Endothelial cell of umbilical vein (primary cell): ENCODE measurements at regions not wholly inside any gene's neighbourhood (a gene's known extent, or its start where the extent isn't known, plus 50 kb on each side); places are given as distances from the start of the nearest gene placed in this dataset.

Experiments
- BruUV-seq: library from RNA; stranded (reverse); fragments of 400-500 nt; replicated peaks from 2 replicates; lab custom pipeline; 2021; lab: Mats Ljungman, UMichigan
- CTCF ChIA-PET: fragments of 300-600, 350-600 bp; sonication (Branson Sonifier 250); formaldehyde crosslinking; loops from one replicate; lab custom pipeline; 2021; ENCODE audit warnings: antibody characterized with exemption, inconsistent platforms; lab: Charles Lee
- POLR2A ChIA-PET: fragments of 300-600, 350-600 bp; sonication (Branson Sonifier 250); formaldehyde crosslinking; loops from one replicate; lab custom pipeline; 2021; ENCODE audit warnings: antibody characterized with exemption, inconsistent platforms; lab: Charles Lee
- DNase-seq: peaks from one replicate; pipeline ENCODE4 v3.0.0-alpha.2; 2011; ENCODE audit warnings: low read depth, low spot score
- FAIRE-seq: peaks from 2 replicates; lab custom pipeline; 2011; peaks lifted over from hg19 to GRCh38; lab: Jason Lieb, UNC
- H2AFZ ChIP-seq: 2 replicates; pipeline ENCODE4 v1.6.0; 2012; ENCODE audit warnings: low read depth, low read length, control low read depth, inconsistent platforms
- H3K27ac ChIP-seq: 2 replicates; pipeline ENCODE4 v1.5.1; 2011; ENCODE audit warnings: low read depth, mild to moderate bottlenecking, control low read depth, low read length, moderate library complexity; ENCODE audit not compliant: insufficient read depth
- H3K27me3 ChIP-seq, 2 experiments: 2 replicates each; pipeline versions ENCODE4 v1.6.0 to v1.6.1; 2011; ENCODE audit warnings: low read length in 2 of 2, mixed read lengths in 1 of 2; ENCODE audit not compliant: control insufficient read depth in 2 of 2, insufficient read depth in 2 of 2
- H3K36me3 ChIP-seq, 2 experiments: 2 replicates in 1 of 2; 3 replicates in 1 of 2; pipeline ENCODE4 v1.5.1; 2011; ENCODE audit warnings: low read length in 2 of 2, mild to moderate bottlenecking in 1 of 2, moderate library complexity in 1 of 2; ENCODE audit not compliant: control insufficient read depth in 2 of 2, insufficient read depth in 2 of 2; ENCODE audit errors: extremely low read depth in 1 of 2
- H3K4me1 ChIP-seq: 3 replicates; pipeline ENCODE4 v1.5.1; 2011; ENCODE audit warnings: mild to moderate bottlenecking, low read length; ENCODE audit not compliant: control insufficient read depth, insufficient read depth; ENCODE audit errors: extremely low read depth
- H3K4me2 ChIP-seq: 2 replicates; pipeline ENCODE4 v1.6.1; 2011; ENCODE audit warnings: low read length, control low read depth, mixed read lengths; ENCODE audit not compliant: insufficient read depth
- H3K4me3 ChIP-seq, 3 experiments: fragments of 200-600 bp in 1 of 3; sonication (generic), shearing (Covaris generic) in 1 of 3; replicated peaks in 1 of 3; 2 replicates each; pipeline ENCODE4 v1.5.1; 2011 to 2016; ENCODE audit warnings: control low read depth in 3 of 3, low read length in 3 of 3, mild to moderate bottlenecking in 2 of 3, inconsistent platforms in 1 of 3, low read depth in 1 of 3, moderate library complexity in 1 of 3; ENCODE audit not compliant: insufficient read depth in 1 of 3
- H3K79me2 ChIP-seq: 2 replicates; pipeline ENCODE4 v1.6.0; 2012; ENCODE audit warnings: low read length, inconsistent platforms; ENCODE audit not compliant: control insufficient read depth, insufficient read depth
- H3K9ac ChIP-seq: replicated peaks from 2 replicates; pipeline ENCODE3; 2011; ENCODE audit warnings: low read length, control low read depth; ENCODE audit not compliant: insufficient read depth; ENCODE audit errors: extremely low read depth
- H3K9me1 ChIP-seq: replicated peaks from 3 replicates; pipeline ENCODE4 v1.6.0; 2011; ENCODE audit warnings: mild to moderate bottlenecking, low read length; ENCODE audit not compliant: control insufficient read depth, insufficient read depth; ENCODE audit errors: extremely low read depth
- H3K9me3 ChIP-seq: replicated peaks from 2 replicates; pipeline ENCODE4 v1.5.1; 2012; ENCODE audit warnings: low read length, inconsistent platforms; ENCODE audit not compliant: control insufficient read depth, insufficient read depth
- H4K20me1 ChIP-seq: replicated peaks from 2 replicates; pipeline ENCODE3; 2011; ENCODE audit warnings: mild to moderate bottlenecking, low read length; ENCODE audit not compliant: control insufficient read depth, insufficient read depth; ENCODE audit errors: extremely low read depth
- CTCF ChIP-seq, 2 donors: IDR thresholded peaks; 1 replicate in 1 of 2; 2 replicates in 1 of 2; pipeline ENCODE4 v1.5.1; 2011; ENCODE audit warnings: low read length in 2 of 2, mild to moderate bottlenecking in 2 of 2, moderate library complexity in 2 of 2, control low read depth in 1 of 2, inconsistent platforms in 1 of 2, low read depth in 1 of 2; ENCODE audit not compliant: insufficient read depth in 1 of 2; ENCODE audit errors: extremely low read depth in 1 of 2
- EZH2 ChIP-seq: IDR thresholded peaks from 2 replicates; pipeline ENCODE4 v1.6.1; 2012; ENCODE audit warnings: borderline replicate concordance, low read depth, mild to moderate bottlenecking, moderate library complexity, low read length, inconsistent platforms; ENCODE audit not compliant: severe bottlenecking
- FOS ChIP-seq: IDR thresholded peaks from 2 replicates; pipeline ENCODE4 v1.6.1; 2011; ENCODE audit warnings: mild to moderate bottlenecking, low read length, moderate library complexity, borderline replicate concordance; ENCODE audit not compliant: insufficient read depth
- GATA2 ChIP-seq: IDR thresholded peaks from 2 replicates; pipeline ENCODE4 v1.7.0; 2011; ENCODE audit warnings: low read depth, mild to moderate bottlenecking, moderate library complexity, mixed read lengths, low read length; ENCODE audit not compliant: insufficient read length, insufficient read depth
- JUN ChIP-seq: IDR thresholded peaks from 2 replicates; pipeline ENCODE4 v1.6.1; 2011; ENCODE audit warnings: borderline replicate concordance, low read depth; ENCODE audit not compliant: insufficient read length, insufficient read depth
- MAX ChIP-seq: IDR thresholded peaks from 2 replicates; pipeline ENCODE4 v1.6.1; 2011; ENCODE audit not compliant: insufficient read depth, insufficient read length
- MYC ChIP-seq: IDR thresholded peaks from one replicate; pipeline ENCODE4 v1.6.1; 2011; ENCODE audit warnings: mild to moderate bottlenecking, low read depth, low read length
- POLR2A ChIP-seq: IDR thresholded peaks from 2 replicates; pipeline ENCODE4 v1.6.1; 2012; ENCODE audit warnings: low read depth, mild to moderate bottlenecking, control low read depth, low read length
- POLR2AphosphoS5 ChIP-seq: IDR thresholded peaks from 2 replicates; pipeline ENCODE4 v1.6.1; 2012; ENCODE audit warnings: low read depth, mild to moderate bottlenecking, control low read depth, low read length, moderate library complexity; ENCODE audit not compliant: insufficient read depth
- dilution Hi-C: fragments of 300-500 bp; cut with MboI; formaldehyde crosslinking; loops from one replicate; pipeline ENCODE4 v1.15.0; 2019; ENCODE audit warnings: low sequenced_read_pairs; ENCODE audit not compliant: extremely low pct_ligation_motif_present
- intact Hi-C: fragments of 100-400 bp; cut with micrococcal nuclease; formaldehyde crosslinking; loops from one replicate; pipeline ENCODE4 v1.10.0; 2022

- Histone ChIP-seq H3K27me3 (no peaks in the 10 kb centered on the region), H3K4me3 (no peak overlapping the region), H3K9me1 (no peaks in the 10 kb centered on the region), H3K9ac (no peak overlapping the region), H3K27ac (no peak overlapping the region), H3K4me1 (no peaks in the 10 kb centered on the region), H3K9me3 (no peaks in the 10 kb centered on the region), H3K4me2 (no peak overlapping the region), H3K36me3 (no peaks in the 10 kb centered on the region), H2AFZ (no peak overlapping the region), H3K79me2 (no peaks in the 10 kb centered on the region), H4K20me1 (no peaks in the 10 kb centered on the region)
- intact Hi-C loops, result no loop called here
- TF ChIP-seq MAX, result no peak
- no peak for TF ChIP-seq MYC
- no peak for TF ChIP-seq JUN
- TF ChIP-seq POLR2A, result no peak
- TF ChIP-seq EZH2, result no peak
- TF ChIP-seq CTCF (IDR thresholded peaks at IDR 0.05; ENCODE audit: extremely low read depth in 1 of 2, insufficient read depth in 1 of 2, low read depth in 1 of 2, low read length in 2 of 2), result no peak
- TF ChIP-seq POLR2AphosphoS5, result no peak
- no peak for TF ChIP-seq GATA2
- TF ChIP-seq FOS, result no peak
- FAIRE-seq, result no peak
- no TSS peak for BruUV-seq
- DNase-seq, result no peak
- CTCF ChIA-PET, result interaction anchor here (1.0 kb wide), 1 partner anchor 29 kb away, joined by 3 read pairs; no protein-coding TSS in a partner anchor
- POLR2A ChIA-PET, result no interaction called here
- dilution Hi-C loops, result no loop called here
Measured at GRCh38 chr5:75837258-75837841, 120.1 kb upstream of the POC5 start.
